ENCODE measurements at regions not wholly inside any gene's neighbourhood (a gene's known extent, or its start where the extent isn't known, plus 50 kb on each side); places are given as distances from the start of the nearest gene placed in this dataset.

- TF ChIP-seq EZH2 (IDR thresholded peaks at IDR 0.05; ENCODE audit: insufficient read depth, poor library complexity, severe bottlenecking) (no peak), EZH2phosphoT487 (IDR thresholded peaks at IDR 0.05; ENCODE audit: insufficient read depth, low read depth) (no peak)
Measured at GRCh38 chr7:17058568-17058967, 176.8 kb upstream of the AGR3 start.
